Brain microvascular endothelial cell (primary cell): ENCODE measurements at regions not wholly inside any gene's neighbourhood (a gene's known extent, or its start where the extent isn't known, plus 50 kb on each side); places are given as distances from the start of the nearest gene placed in this dataset.

Source experiments
- DNase-seq: peaks from one replicate; pipeline ENCODE4 v3.0.0-alpha.2; 2020
- H3K27ac ChIP-seq: fragments of 250-450 bp; sonication (Bioruptor Pico); 2 replicates; pipeline ENCODE4 v1.5.1; 2020; ENCODE audit warnings: mild to moderate bottlenecking, moderate library complexity
- H3K27me3 ChIP-seq: fragments of 250-450 bp; sonication (Bioruptor Pico); replicated peaks from 2 replicates; pipeline ENCODE4 v1.5.1; 2020; ENCODE audit warnings: mild to moderate bottlenecking
- H3K36me3 ChIP-seq: fragments of 250-450 bp; sonication (Bioruptor Pico); replicated peaks from 2 replicates; pipeline ENCODE4 v1.5.1; 2020; ENCODE audit warnings: mild to moderate bottlenecking
- H3K4me3 ChIP-seq: 2 replicates; pipeline ENCODE4 v1.5.1; 2011; ENCODE audit warnings: low read depth, mild to moderate bottlenecking, control low read depth, low read length, moderate library complexity
- CTCF ChIP-seq: IDR thresholded peaks from 2 replicates; pipeline ENCODE4 v1.5.1; 2011; ENCODE audit warnings: low read depth, mild to moderate bottlenecking, moderate library complexity, low read length, control low read depth, inconsistent platforms; ENCODE audit errors: missing control alignments
- in situ Hi-C: cut with HindIII; loops from 2 replicates; pipeline ENCODE4 v1.10.0; 2017; ENCODE audit warnings: low sequenced_read_pairs, low pct_ligation_motif_present

DNA sequence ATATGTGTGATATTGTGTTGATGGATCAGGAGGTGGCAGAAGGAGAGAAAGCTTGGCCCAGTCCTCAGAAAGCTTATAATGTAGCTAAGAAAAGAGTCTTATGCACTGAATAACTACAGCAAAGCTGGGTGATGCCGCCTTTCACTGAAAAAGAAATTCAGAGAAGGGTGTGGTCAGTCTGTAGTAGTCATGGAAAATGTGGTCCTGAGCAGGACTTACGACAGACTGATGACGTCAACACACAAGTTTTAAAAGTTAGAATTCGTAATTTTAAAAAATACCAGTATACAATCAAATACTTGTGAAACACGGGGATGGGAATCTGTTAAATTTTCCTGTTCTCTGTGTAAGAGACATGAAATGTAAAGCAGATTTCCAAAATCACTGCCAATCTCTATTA, 87.0 kb upstream of the RAPGEF2 start:
- in situ Hi-C loops, result no loop called here

GRCh38 chr4:159016593-159017024, 86.3 kb upstream of the RAPGEF2 start:
- no peak for DNase-seq
- Histone ChIP-seq H3K4me3 (peak overlapping the region; percentile 1), H3K27ac (no peak overlapping the region), H3K27me3 (no peaks in the 10 kb centered on the region), H3K36me3 (no peaks in the 10 kb centered on the region)
- in situ Hi-C loops, result no loop called here
- TF ChIP-seq CTCF, result peak; percentile 52

More for the DNA sequence above, 87.0 kb upstream of the RAPGEF2 start:
- no peak for TF ChIP-seq CTCF
- Histone ChIP-seq H3K4me3 (no peak overlapping the region), H3K36me3 (no peaks in the 10 kb centered on the region), H3K27me3 (no peaks in the 10 kb centered on the region), H3K27ac (no peak overlapping the region)
- DNase-seq, result no peak

GRCh38 chr4:159017323-159018026, 85.4 kb upstream of the RAPGEF2 start:
- Histone ChIP-seq H3K36me3 (no peaks in the 10 kb centered on the region), H3K27ac (no peak overlapping the region), H3K27me3 (no peaks in the 10 kb centered on the region), H3K4me3 (no peak overlapping the region)
- no peak for DNase-seq
- in situ Hi-C loops, result no loop called here
- no peak for TF ChIP-seq CTCF

GRCh38 chr4:159018062-159018629, 84.7 kb upstream of the RAPGEF2 start:
- DNase-seq, result no peak
- in situ Hi-C loops, result no loop called here
- TF ChIP-seq CTCF, result no peak
- no peak overlapping the region for H3K4me3 ChIP-seq
- no peak overlapping the region for H3K27ac ChIP-seq
- H3K36me3 ChIP-seq, result no peaks in the 10 kb centered on the region
- no peaks in the 10 kb centered on the region for H3K27me3 ChIP-seq

GRCh38 chr4:159019356-159019755, 83.5 kb upstream of the RAPGEF2 start:
- Histone ChIP-seq H3K27me3 (no peaks in the 10 kb centered on the region), H3K27ac (no peak overlapping the region), H3K4me3 (no peak overlapping the region), H3K36me3 (no peaks in the 10 kb centered on the region)
- in situ Hi-C loops, result no loop called here
- TF ChIP-seq CTCF, result no peak
- no peak for DNase-seq
